MCF 10A (cell line): ENCODE measurements at regions not wholly inside any gene's neighbourhood (a gene's known extent, or its start where the extent isn't known, plus 50 kb on each side); places are given as distances from the start of the nearest gene placed in this dataset.

Experiments
- BruUV-seq: library from RNA; stranded (reverse); fragments of 400-500 nt; replicated peaks from 2 replicates; lab custom pipeline; 2021; lab: Mats Ljungman, UMichigan
- CTCF ChIA-PET: fragments of 300-600 bp; sonication (Branson Sonifier 250); formaldehyde crosslinking; extraction: SDS; loops from one replicate; lab custom pipeline; 2021; ENCODE audit warnings: antibody characterized with exemption, inconsistent platforms; lab: Yijun Ruan, JAX
- POLR2A ChIA-PET: fragments of 300-600, 350-650 bp; sonication (Branson Sonifier 250); formaldehyde crosslinking; extraction: SDS; loops from one replicate; lab custom pipeline; 2020; ENCODE audit warnings: antibody characterized with exemption, inconsistent platforms; lab: Yijun Ruan, JAX
- DNase-seq: peaks from one replicate; pipeline ENCODE4 v3.0.0-alpha.2; 2018; ENCODE audit not compliant: unreplicated experiment
- H3K27ac Mint-ChIP-seq: one replicate; pipeline ENCODE4 v1.8.0; 2022; ENCODE audit warnings: mild to moderate bottlenecking, low read depth, mixed read lengths; ENCODE audit not compliant: unreplicated experiment
- H3K27me3 Mint-ChIP-seq: one replicate; pipeline ENCODE4 v1.8.0; 2022; ENCODE audit warnings: mixed read lengths; ENCODE audit not compliant: insufficient read depth, unreplicated experiment
- H3K36me3 Mint-ChIP-seq: one replicate; pipeline ENCODE4 v1.8.0; 2022; ENCODE audit warnings: mild to moderate bottlenecking, moderate library complexity, mixed read lengths; ENCODE audit not compliant: insufficient read depth, unreplicated experiment
- H3K4me1 Mint-ChIP-seq: one replicate; pipeline ENCODE4 v1.8.0; 2022; ENCODE audit warnings: mixed read lengths; ENCODE audit not compliant: insufficient read depth, unreplicated experiment
- H3K4me3 Mint-ChIP-seq: one replicate; pipeline ENCODE4 v1.8.0; 2022; ENCODE audit warnings: mild to moderate bottlenecking, moderate library complexity, mixed read lengths; ENCODE audit not compliant: unreplicated experiment
- H3K9me3 Mint-ChIP-seq: one replicate; pipeline ENCODE4 v1.8.0; 2022; ENCODE audit warnings: mixed read lengths; ENCODE audit not compliant: unreplicated experiment
- CTCF ChIP-seq: fragments of 200-600 bp; IDR thresholded peaks from one replicate; pipeline ENCODE4 v1.8.0; 2022; ENCODE audit warnings: antibody characterized with exemption, mild to moderate bottlenecking; ENCODE audit not compliant: unreplicated experiment
- intact Hi-C: fragments of 100-400 bp; cut with micrococcal nuclease; formaldehyde crosslinking; loops from 2 replicates; pipeline ENCODE4 v1.14.1; 2022

GRCh38 chr9:134267305-134267880, 58.9 kb upstream of the RXRA start:
- intact Hi-C loops, result no loop called here
- Mint-ChIP-seq H3K27me3 (peaks cover 54% of the 10 kb centered on the region), H3K4me3 (no peak overlapping the region), H3K36me3 (no peaks in the 10 kb centered on the region), H3K9me3 (peaks cover 9% of the 10 kb centered on the region), H3K27ac (no peak overlapping the region), H3K4me1 (no peaks in the 10 kb centered on the region)
- no peak for TF ChIP-seq CTCF
- BruUV-seq, result no TSS peak
- ChIA-PET POLR2A (no interaction called here), CTCF (interaction anchor here (1.3 kb wide), 1 partner anchor 9 kb away, joined by 4 read pairs; no protein-coding TSS in a partner anchor)
- no peak for DNase-seq

DNA sequence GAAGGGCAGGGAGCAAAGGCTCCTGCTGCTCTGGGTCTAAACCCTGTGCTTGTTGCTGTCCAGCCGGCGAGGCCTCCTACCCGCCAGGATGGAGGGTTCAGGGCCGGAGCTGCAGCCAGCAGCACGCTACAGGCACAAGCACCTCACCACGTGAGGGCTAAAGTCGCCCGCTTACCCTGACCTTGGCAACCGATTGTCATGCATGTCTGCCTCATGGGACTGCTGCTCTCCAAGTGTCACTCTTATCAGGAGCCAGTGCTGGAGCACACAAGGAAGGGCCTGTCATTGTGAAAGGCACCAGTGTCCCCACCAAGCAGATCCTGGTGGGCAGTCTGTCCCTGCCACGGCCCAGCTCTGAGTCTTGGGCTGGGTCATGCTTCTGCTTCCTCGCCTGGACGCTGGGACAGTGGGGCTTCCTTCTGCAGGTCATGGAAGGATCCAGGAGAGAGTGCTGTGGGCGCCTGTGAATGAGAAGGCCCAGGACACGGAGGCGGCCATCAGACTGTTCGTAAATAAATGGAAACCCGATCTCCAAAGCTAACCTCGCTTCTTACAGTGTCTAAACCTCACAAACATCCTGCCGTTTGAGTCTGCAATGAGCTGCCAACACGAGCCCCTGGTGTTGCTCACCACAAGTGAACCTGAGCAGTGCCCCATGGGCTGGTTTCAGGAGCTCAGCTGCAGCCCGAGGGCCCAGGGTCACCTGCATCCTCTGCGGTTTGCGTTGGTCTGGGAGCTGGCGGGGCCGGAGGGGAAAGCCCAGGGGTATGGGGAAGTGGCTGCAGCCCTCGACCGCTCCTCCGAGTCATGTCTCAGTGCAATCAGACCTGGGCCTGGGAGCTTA, 58.2 kb upstream of the RXRA start:
- H3K4me1 Mint-ChIP-seq, result no peaks in the 10 kb centered on the region
- peaks cover 9% of the 10 kb centered on the region for H3K9me3 Mint-ChIP-seq
- H3K27ac Mint-ChIP-seq, result no peak overlapping the region
- no peak for TF ChIP-seq CTCF
- POLR2A ChIA-PET, result no interaction called here
- DNase-seq, result no peak
- no peak overlapping the region for H3K4me3 Mint-ChIP-seq
- intact Hi-C loops, result no loop called here
- no TSS peak for BruUV-seq
- H3K27me3 Mint-ChIP-seq, result peaks cover 55% of the 10 kb centered on the region
- no peaks in the 10 kb centered on the region for H3K36me3 Mint-ChIP-seq
- CTCF ChIA-PET, result interaction anchor here (0.7 to 1.3 kb wide), 3 partner anchors 10 to 97 kb away, joined by 3 to 5 read pairs (median 4); no protein-coding TSS in a partner anchor

DNA sequence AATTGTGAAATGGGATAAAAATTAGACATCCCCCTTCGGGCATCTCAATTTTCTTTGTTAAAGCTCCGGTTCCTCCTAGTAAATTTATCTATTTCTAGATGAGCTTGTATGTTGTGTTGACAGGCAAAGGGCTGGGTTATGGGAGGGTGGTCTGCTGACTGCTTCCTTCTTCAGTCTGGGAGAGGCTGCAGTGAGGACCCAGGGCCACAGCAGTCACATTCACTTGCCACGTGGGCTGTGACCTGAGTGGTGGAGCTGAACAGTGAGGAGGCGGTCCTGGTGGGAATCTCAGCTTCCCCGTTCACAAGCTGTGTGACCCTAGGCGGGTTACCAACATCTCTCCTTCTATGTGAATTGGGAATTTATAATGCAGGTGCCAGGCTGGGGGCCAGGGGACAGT, 57.5 kb upstream of the RXRA start:
- BruUV-seq, result no TSS peak
- ChIA-PET CTCF (interaction anchor here (0.6 to 1.3 kb wide), 5 partner anchors 11 to 1124 kb away, joined by 3 to 5 read pairs (median 3); no protein-coding TSS in a partner anchor), POLR2A (no interaction called here)
- TF ChIP-seq CTCF, result no peak
- Mint-ChIP-seq H3K27ac (no peak overlapping the region), H3K4me1 (no peaks in the 10 kb centered on the region), H3K4me3 (no peak overlapping the region), H3K9me3 (peaks cover 9% of the 10 kb centered on the region), H3K27me3 (peaks cover 62% of the 10 kb centered on the region), H3K36me3 (no peaks in the 10 kb centered on the region)
- no peak for DNase-seq
- intact Hi-C loops, result no loop called here
